Chondrocyte (in vitro differentiated cells): ENCODE measurements at regions not wholly inside any gene's neighbourhood (a gene's known extent, or its start where the extent isn't known, plus 50 kb on each side); places are given as distances from the start of the nearest gene placed in this dataset.

Source experiments
- DNase-seq: peaks from one replicate; pipeline ENCODE4 v3.0.0; 2021; ENCODE audit warnings: mixed read lengths, low spot score
- H3K27ac Mint-ChIP-seq: one replicate; pipeline ENCODE4 v1.8.0; 2021; ENCODE audit warnings: mild to moderate bottlenecking, moderate library complexity, mixed read lengths; ENCODE audit not compliant: unreplicated experiment
- H3K27me3 Mint-ChIP-seq: 2 replicates; pipeline ENCODE4 v1.8.0; 2021; ENCODE audit warnings: low read depth, mixed read lengths
- H3K36me3 Mint-ChIP-seq: 2 replicates; pipeline ENCODE4 v1.8.0; 2021; ENCODE audit warnings: low read depth, mixed read lengths
- H3K4me1 Mint-ChIP-seq: 2 replicates; pipeline ENCODE4 v1.8.0; 2021; ENCODE audit warnings: low read depth, mild to moderate bottlenecking, mixed read lengths
- H3K4me3 Mint-ChIP-seq: one replicate; pipeline ENCODE4 v1.8.0; 2021; ENCODE audit warnings: mild to moderate bottlenecking, moderate library complexity, mixed read lengths; ENCODE audit not compliant: unreplicated experiment
- H3K9me3 Mint-ChIP-seq: 2 replicates; pipeline ENCODE4 v1.8.0; 2021; ENCODE audit warnings: low read depth, mixed read lengths
- TF ChIP-seq, protein P1 (sequence below): fragments of 200-600 bp; sonication (generic); IDR thresholded peaks from 2 replicates; pipeline ENCODE4 v1.5.0; 2021; ENCODE audit warnings: antibody characterized with exemption, mild to moderate bottlenecking, moderate library complexity

DNA sequence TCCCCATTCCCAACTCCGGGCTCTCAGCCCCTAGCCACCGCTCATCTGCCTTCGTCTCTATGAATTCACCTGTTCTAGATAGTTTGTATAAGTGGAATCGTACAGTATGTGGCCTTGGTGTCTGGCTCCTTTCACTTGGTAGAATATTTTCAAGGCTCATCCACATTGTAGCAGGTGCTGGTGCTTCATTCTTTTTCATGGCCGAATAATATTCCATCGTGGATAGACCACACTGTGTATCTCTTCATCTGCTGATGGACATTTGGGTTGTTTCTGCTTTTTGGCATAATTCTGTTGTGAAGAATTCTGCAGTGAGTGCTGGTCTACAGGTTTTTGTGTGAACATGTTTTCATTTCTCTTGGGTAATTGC lies 324.2 kb downstream of the SEC14L1 start:
- DNase-seq, result no peak

DNA sequence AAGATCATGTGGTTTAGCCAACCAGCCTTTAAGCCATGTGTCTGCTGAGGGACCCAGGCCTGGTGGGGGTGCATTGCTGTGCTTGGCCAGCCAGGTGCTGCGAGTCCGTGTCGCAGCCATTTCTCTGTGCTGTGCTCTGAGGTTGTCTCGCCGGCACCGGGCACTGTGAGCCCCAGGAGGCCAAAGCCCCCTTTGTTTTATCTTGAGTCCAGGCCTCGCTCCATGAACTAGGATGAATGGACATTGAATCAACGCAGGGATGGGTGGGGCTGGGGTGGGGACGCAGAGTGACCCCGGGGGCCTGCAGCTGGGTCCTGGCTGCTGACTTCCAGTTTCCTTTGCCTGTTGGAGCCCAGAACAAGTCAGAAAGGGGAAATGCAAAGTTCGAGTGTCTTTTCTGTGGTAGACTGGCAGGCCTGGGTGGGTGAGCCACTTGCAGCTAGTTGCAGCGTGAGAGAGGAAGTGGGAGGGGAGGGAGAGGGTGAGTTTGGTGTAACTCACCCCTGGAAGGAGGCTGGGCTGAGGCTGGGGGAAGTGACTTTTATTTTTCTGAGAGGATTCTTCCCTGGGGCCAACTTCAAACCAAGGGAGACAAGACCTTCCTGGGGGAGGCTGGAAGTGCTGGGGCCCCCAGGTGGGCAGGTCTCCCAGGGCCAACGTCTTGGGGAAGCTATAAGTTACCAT lies 324.7 kb downstream of the SEC14L1 start:
- peaks cover 3% of the 10 kb centered on the region for H3K9me3 Mint-ChIP-seq
- TF ChIP-seq, protein P1, sequence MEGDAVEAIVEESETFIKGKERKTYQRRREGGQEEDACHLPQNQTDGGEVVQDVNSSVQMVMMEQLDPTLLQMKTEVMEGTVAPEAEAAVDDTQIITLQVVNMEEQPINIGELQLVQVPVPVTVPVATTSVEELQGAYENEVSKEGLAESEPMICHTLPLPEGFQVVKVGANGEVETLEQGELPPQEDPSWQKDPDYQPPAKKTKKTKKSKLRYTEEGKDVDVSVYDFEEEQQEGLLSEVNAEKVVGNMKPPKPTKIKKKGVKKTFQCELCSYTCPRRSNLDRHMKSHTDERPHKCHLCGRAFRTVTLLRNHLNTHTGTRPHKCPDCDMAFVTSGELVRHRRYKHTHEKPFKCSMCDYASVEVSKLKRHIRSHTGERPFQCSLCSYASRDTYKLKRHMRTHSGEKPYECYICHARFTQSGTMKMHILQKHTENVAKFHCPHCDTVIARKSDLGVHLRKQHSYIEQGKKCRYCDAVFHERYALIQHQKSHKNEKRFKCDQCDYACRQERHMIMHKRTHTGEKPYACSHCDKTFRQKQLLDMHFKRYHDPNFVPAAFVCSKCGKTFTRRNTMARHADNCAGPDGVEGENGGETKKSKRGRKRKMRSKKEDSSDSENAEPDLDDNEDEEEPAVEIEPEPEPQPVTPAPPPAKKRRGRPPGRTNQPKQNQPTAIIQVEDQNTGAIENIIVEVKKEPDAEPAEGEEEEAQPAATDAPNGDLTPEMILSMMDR, result no peak
- DNase-seq, result no peak
- no peaks in the 10 kb centered on the region for H3K27me3 Mint-ChIP-seq
- peak overlapping the region; percentile 85 for H3K27ac Mint-ChIP-seq
- peaks cover 65% of the 10 kb centered on the region for H3K4me1 Mint-ChIP-seq
- H3K4me3 Mint-ChIP-seq, result peak overlapping the region; percentile 33
- peaks cover 6% of the 10 kb centered on the region for H3K36me3 Mint-ChIP-seq

More for the DNA sequence above, 324.2 kb downstream of the SEC14L1 start:
- Mint-ChIP-seq H3K27me3 (no peaks in the 10 kb centered on the region), H3K4me3 (peak overlapping the region; percentile 33), H3K36me3 (peaks cover 2% of the 10 kb centered on the region), H3K9me3 (no peaks in the 10 kb centered on the region), H3K4me1 (peaks cover 65% of the 10 kb centered on the region), H3K27ac (peak overlapping the region; percentile 85)
- TF ChIP-seq, protein P1, result no peak

DNA sequence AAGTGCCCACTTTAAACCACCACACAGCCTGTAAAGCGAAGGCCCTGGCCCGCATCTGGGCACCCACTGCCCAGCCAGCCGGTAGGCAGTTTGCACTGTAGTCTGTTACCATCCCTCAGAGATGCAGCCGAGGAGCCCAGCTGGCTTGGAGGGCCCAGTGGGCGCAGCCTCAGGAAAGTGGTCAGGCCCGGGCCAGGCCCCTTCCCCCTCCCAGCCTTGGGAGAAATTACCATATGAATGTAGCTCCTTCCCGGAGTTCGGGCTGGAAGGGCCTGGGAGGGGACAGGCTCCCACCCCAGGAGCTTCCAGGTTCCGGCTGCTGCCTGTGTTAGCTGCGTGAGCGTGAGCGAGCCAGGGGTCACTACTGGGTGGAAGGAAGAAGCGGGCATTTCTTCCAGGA lies 325.4 kb downstream of the SEC14L1 start:
- H3K4me3 Mint-ChIP-seq, result no peak overlapping the region
- no peak for DNase-seq
- H3K9me3 Mint-ChIP-seq, result peaks cover 4% of the 10 kb centered on the region
- TF ChIP-seq, protein P1, result no peak
- H3K4me1 Mint-ChIP-seq, result peaks cover 67% of the 10 kb centered on the region
- H3K27me3 Mint-ChIP-seq, result no peaks in the 10 kb centered on the region
- peak overlapping the region; percentile 85 for H3K27ac Mint-ChIP-seq
- H3K36me3 Mint-ChIP-seq, result peaks cover 8% of the 10 kb centered on the region

DNA sequence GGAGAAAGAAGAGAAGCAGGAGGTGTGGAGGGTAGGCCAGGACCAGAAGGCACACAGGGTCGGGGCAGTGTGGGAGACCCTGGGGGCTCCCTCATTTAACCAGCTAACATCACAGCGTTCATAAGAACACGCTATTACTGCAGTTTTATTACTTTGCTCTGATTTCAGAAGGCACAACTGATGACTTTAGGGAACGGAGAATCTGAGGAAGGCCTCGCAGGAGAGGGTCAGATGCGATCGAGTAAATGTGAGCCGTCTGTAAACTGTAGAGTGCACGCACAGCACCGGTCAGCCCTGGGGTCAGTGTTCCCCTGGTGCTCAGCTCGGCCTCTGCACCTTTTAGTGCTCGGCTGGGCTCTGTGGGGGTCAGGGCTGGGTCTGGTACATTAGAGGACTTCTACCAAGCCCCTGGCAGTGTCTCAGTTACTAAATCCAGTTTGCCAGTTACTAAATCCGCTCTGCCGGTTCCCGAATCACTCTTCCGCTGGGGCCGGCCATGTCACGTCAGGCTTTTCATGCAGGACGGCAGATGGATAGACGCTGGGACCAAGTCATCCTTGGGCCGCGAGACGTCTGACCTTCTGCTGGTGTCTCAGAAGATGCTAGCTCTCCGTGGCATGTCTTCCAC lies 325.9 kb downstream of the SEC14L1 start:
- Mint-ChIP-seq H3K27ac (peak overlapping the region; percentile 85), H3K9me3 (peaks cover 4% of the 10 kb centered on the region), H3K4me3 (no peak overlapping the region), H3K27me3 (no peaks in the 10 kb centered on the region), H3K4me1 (peaks cover 67% of the 10 kb centered on the region), H3K36me3 (peaks cover 8% of the 10 kb centered on the region)
- DNase-seq, result no peak
- TF ChIP-seq, protein P1, result no peak

DNA sequence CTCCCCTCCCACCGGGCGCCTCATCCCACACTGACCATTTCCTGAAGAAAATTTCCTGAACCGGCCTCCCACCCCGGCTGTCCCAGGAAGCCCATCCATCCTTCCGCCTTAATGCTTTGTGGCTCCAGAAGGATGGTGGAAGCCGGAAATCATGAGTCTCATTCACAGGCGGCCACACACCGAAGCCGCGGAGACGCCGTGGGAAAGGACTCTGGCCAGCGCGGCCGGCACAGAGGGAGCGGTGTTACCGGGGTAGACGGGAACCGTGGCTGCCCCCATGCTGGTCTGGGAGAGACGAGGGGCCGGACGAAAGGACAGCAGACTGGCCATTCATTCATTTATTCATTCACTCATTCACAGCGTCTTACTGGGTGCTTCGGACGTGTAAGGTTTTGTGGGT lies 326.8 kb downstream of the SEC14L1 start:
- no peak overlapping the region for H3K27ac Mint-ChIP-seq
- H3K36me3 Mint-ChIP-seq, result peaks cover 8% of the 10 kb centered on the region
- TF ChIP-seq, protein P1, result no peak
- no peak overlapping the region for H3K4me3 Mint-ChIP-seq
- peaks cover 4% of the 10 kb centered on the region for H3K9me3 Mint-ChIP-seq
- H3K27me3 Mint-ChIP-seq, result no peaks in the 10 kb centered on the region
- H3K4me1 Mint-ChIP-seq, result peaks cover 73% of the 10 kb centered on the region
- no peak for DNase-seq
